ENCODE measurements at regions not wholly inside any gene's neighbourhood (a gene's known extent, or its start where the extent isn't known, plus 50 kb on each side); places are given as distances from the start of the nearest gene placed in this dataset.

DNA sequence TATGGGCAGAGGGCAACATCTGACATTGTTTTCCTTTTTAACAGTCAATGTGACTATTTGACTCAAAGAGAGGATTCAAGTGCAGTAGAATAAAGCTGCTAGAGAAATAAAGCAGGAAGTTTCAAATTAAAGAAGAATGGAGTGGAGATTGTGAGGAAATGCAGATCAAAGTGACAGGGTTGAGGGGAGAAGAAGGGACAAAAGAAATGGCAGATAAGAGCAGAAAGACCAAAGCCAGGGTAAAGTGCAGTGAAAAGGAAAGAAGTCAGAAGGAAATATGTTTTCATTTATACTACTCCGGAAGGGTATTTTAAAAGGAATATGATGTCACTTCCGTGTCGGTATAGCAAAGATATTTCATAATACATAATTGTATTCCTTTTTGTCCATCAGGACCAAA is 297.5 kb upstream of the CRIM1 start:
- H3K4me3 Mint-ChIP-seq = no peak overlapping the region
- no peak overlapping the region for H3K27ac Mint-ChIP-seq

DNA sequence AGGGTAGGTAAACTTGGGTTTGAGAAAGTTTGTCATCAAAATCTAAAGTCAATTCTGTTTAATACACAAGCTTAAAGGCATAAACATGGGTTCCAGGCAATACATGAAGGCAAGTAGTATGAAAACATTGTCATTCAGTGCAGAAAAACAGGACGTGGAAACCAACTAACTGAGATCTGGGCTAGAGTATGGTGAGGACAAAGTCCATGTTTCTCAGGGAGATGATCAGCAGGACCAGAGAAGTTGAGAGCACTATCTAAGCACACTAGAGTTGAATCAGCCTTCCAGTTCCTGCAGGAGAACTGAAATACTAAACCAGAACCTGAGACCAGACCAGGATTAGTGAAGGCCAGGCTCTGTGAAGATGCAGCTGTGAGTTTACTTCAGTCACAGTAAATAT is 302.8 kb upstream of the CRIM1 start:
- ATAC-seq (ENCODE audit: low read depth) (no peak), DNase-seq (no peak)
- H3K27ac Mint-ChIP-seq = no peak overlapping the region
- ChIA-PET CTCF (no interaction called here), POLR2A (no interaction called here)
- TF ChIP-seq, protein P1, sequence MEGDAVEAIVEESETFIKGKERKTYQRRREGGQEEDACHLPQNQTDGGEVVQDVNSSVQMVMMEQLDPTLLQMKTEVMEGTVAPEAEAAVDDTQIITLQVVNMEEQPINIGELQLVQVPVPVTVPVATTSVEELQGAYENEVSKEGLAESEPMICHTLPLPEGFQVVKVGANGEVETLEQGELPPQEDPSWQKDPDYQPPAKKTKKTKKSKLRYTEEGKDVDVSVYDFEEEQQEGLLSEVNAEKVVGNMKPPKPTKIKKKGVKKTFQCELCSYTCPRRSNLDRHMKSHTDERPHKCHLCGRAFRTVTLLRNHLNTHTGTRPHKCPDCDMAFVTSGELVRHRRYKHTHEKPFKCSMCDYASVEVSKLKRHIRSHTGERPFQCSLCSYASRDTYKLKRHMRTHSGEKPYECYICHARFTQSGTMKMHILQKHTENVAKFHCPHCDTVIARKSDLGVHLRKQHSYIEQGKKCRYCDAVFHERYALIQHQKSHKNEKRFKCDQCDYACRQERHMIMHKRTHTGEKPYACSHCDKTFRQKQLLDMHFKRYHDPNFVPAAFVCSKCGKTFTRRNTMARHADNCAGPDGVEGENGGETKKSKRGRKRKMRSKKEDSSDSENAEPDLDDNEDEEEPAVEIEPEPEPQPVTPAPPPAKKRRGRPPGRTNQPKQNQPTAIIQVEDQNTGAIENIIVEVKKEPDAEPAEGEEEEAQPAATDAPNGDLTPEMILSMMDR (IDR thresholded peaks at IDR 0.05) = no peak
- H3K27me3 Mint-ChIP-seq = no peaks in the 10 kb centered on the region
- peaks cover 8% of the 10 kb centered on the region for H3K9me3 Mint-ChIP-seq
- no peak overlapping the region for H3K4me3 Mint-ChIP-seq
- no peaks in the 10 kb centered on the region for H3K36me3 Mint-ChIP-seq (ENCODE audit: low read depth)
- H3K4me1 Mint-ChIP-seq = no peaks in the 10 kb centered on the region
- intact Hi-C loops (cut with micrococcal nuclease) = no loop called here

More for the DNA sequence above, 297.5 kb upstream of the CRIM1 start:
- ChIA-PET CTCF (no interaction called here), POLR2A (no interaction called here)
- H3K36me3 Mint-ChIP-seq (ENCODE audit: low read depth) = no peaks in the 10 kb centered on the region
- ATAC-seq (ENCODE audit: low read depth) = no peak
- TF ChIP-seq, protein P1 (IDR thresholded peaks at IDR 0.05) = no peak
- H3K9me3 Mint-ChIP-seq = peaks cover under 1% of the 10 kb centered on the region
- intact Hi-C loops (cut with micrococcal nuclease) = no loop called here
- peaks cover 2% of the 10 kb centered on the region for H3K27me3 Mint-ChIP-seq
- DNase-seq = no peak
- peaks cover 7% of the 10 kb centered on the region for H3K4me1 Mint-ChIP-seq

DNA sequence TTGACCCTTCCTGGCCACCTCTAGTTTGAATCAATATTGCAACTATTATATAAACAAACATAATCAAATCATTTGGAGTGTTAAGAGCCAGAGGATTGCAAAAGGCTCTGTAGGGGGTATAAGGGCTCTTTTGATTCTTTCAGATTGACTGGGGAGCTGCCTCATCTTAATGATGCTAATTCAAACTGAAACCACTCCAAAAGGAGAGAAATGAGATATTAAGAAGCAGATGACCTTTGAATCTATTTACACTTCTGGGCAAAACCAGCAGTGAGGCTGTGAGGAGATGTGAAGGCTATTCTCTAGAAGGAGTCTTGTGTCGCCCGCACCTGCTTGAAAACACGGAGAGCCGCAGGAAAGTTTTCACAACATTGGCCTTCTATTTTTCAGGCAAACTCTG is 311.2 kb upstream of the CRIM1 start:
- DNase-seq (no peak), ATAC-seq (ENCODE audit: low read depth) (no peak)
- no peaks in the 10 kb centered on the region for H3K36me3 Mint-ChIP-seq (ENCODE audit: low read depth)
- peaks cover 4% of the 10 kb centered on the region for H3K9me3 Mint-ChIP-seq
- no peak overlapping the region for H3K27ac Mint-ChIP-seq
- no peak overlapping the region for H3K4me3 Mint-ChIP-seq
- TF ChIP-seq, protein P1 (IDR thresholded peaks at IDR 0.05) = no peak
- ChIA-PET POLR2A (no interaction called here), CTCF (no interaction called here)
- intact Hi-C loops (cut with micrococcal nuclease) = no loop called here
- H3K27me3 Mint-ChIP-seq = no peaks in the 10 kb centered on the region
- H3K4me1 Mint-ChIP-seq = no peaks in the 10 kb centered on the region

DNA sequence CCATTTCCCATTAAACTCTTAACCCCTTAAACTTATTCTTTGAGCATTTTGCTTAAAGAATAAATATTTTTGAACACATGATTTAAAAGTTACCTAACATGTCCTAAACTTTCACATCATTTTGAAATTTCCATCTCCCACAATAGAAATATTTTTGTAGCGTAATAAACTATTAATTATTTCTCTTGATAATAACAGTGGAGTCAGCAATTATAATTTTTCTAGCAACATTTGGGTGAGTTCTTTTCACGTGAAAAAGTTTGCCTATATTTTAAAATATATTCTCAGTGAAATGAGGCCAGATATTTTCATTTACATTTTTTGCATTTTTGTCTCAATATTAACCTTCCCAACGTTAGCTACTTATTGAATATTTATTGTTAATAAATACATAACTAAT is 320.4 kb upstream of the CRIM1 start:
- TF ChIP-seq, protein P1 (IDR thresholded peaks at IDR 0.05) = no peak
- DNase-seq (no peak), ATAC-seq (ENCODE audit: low read depth) (no peak)
- no peaks in the 10 kb centered on the region for H3K27me3 Mint-ChIP-seq
- no peak overlapping the region for H3K4me3 Mint-ChIP-seq
- no peaks in the 10 kb centered on the region for H3K4me1 Mint-ChIP-seq
- ChIA-PET POLR2A (no interaction called here), CTCF (no interaction called here)
- no peak overlapping the region for H3K27ac Mint-ChIP-seq
- H3K9me3 Mint-ChIP-seq = peaks cover 4% of the 10 kb centered on the region
- H3K36me3 Mint-ChIP-seq (ENCODE audit: low read depth) = no peaks in the 10 kb centered on the region
- intact Hi-C loops (cut with micrococcal nuclease) = no loop called here

DNA sequence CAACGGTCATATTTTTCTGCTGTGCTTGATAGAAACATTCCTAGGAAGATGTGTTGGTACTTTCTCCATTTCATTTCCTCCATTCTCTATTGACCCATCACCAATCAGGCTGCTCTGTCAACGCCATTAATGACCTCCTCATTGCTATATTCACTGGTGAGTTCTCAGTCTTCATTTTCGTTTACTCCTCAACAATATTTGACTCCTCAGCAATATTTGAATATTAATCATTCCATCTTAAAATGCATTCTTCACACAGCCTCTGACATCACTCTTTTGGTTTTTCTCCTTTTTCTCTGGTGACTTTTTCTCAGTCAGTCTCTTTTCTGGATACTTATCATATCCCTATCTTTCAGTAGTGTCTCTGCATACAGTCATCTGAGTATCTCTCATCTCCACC is 323.5 kb upstream of the CRIM1 start:
- CTCF ChIA-PET = no interaction called here
- Mint-ChIP-seq H3K27ac (no peak overlapping the region), H3K36me3 (ENCODE audit: low read depth) (no peaks in the 10 kb centered on the region), H3K4me1 (no peaks in the 10 kb centered on the region), H3K27me3 (no peaks in the 10 kb centered on the region), H3K4me3 (no peak overlapping the region), H3K9me3 (peaks cover 4% of the 10 kb centered on the region)
- ATAC-seq (ENCODE audit: low read depth) (no peak), DNase-seq (no peak)
- POLR2A ChIA-PET = no interaction called here
- TF ChIP-seq, protein P1 (IDR thresholded peaks at IDR 0.05) = no peak
- intact Hi-C loops (cut with micrococcal nuclease) = no loop called here

All from activated B cell treated with CpG ODN at 0.5 μM for 24 hours (primary cell).